ENCODE measurements at regions not wholly inside any gene's neighbourhood (a gene's known extent, or its start where the extent isn't known, plus 50 kb on each side); places are given as distances from the start of the nearest gene placed in this dataset.

DNA sequence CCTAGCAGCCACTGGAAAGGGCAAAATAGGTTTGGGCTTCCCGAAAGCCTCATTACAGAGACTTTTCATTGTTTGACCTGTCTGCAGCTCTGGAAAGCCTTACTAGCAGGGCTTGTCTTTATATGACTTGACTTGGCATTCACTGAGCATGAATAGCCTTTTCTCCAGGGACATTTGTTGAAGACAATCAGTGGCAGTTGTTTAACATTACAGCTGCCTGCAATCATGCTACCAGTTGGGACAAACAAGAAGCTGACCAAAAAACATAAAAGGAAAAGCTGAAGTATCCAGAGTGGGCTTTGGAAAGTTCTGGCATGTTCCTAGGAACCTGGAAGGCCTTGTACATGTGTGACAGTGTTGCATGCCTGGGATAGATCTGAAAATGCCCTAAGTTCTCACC is 121.4 kb downstream of the KCNF1 start:
- DNase-seq (ENCODE audit: low spot score) = no peak
- TF ChIP-seq, protein P1, sequence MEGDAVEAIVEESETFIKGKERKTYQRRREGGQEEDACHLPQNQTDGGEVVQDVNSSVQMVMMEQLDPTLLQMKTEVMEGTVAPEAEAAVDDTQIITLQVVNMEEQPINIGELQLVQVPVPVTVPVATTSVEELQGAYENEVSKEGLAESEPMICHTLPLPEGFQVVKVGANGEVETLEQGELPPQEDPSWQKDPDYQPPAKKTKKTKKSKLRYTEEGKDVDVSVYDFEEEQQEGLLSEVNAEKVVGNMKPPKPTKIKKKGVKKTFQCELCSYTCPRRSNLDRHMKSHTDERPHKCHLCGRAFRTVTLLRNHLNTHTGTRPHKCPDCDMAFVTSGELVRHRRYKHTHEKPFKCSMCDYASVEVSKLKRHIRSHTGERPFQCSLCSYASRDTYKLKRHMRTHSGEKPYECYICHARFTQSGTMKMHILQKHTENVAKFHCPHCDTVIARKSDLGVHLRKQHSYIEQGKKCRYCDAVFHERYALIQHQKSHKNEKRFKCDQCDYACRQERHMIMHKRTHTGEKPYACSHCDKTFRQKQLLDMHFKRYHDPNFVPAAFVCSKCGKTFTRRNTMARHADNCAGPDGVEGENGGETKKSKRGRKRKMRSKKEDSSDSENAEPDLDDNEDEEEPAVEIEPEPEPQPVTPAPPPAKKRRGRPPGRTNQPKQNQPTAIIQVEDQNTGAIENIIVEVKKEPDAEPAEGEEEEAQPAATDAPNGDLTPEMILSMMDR (IDR thresholded peaks at IDR 0.05) = no peak
- no peak overlapping the region for H3K27ac ChIP-seq

DNA sequence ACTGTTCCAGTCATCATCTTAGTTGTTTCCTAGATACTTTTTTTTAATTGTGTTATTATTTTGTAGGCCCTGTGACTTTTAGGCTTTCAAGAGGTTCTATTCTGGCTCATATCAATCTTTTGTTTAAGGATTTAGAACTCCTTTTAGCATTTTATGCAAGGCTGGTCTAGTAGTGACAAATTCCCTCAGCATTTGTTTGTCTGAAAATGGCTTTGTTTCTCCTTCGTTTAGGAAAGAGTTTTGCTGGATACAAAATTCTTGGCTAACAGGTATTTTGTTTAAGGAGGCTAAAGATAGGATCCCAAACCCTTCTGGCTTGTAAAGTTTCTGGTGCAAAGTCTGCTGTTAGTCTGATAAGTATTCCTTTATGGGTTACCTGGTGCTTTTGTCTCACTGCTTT is 116.6 kb upstream of the SLC66A3 start:
- H3K4me3 ChIP-seq = no peak overlapping the region

More for the DNA sequence above, 121.4 kb downstream of the KCNF1 start:
- H3K4me3 ChIP-seq = no peak overlapping the region

DNA sequence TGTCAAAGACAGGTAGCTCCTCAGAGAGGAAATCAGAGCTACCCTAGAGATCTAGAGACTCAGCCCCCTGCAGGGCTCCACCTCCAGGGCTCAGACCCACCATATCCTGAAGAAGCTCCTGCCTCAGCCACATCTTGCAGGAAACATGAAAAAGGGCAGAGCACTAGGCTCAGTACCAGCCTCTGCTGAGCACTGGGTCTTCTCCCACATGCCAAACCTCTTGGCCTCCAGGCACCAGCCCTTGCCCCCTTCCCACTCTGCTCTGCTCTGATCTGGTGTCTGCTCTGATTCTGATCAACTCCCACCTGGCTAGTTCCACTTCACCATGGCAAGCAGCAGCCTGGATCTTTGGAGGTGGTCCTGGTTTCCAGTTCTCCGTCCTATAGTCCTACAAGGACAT is 114.3 kb upstream of the SLC66A3 start:
- TF ChIP-seq, protein P1 (IDR thresholded peaks at IDR 0.05) = no peak
- no peak for DNase-seq (ENCODE audit: low spot score)
- Histone ChIP-seq H3K27ac (no peak overlapping the region), H3K4me3 (no peak overlapping the region)

More for the DNA sequence above, 116.6 kb upstream of the SLC66A3 start:
- DNase-seq (ENCODE audit: low spot score) = no peak
- no peak overlapping the region for H3K27ac ChIP-seq
- TF ChIP-seq, protein P1 (IDR thresholded peaks at IDR 0.05) = no peak

DNA sequence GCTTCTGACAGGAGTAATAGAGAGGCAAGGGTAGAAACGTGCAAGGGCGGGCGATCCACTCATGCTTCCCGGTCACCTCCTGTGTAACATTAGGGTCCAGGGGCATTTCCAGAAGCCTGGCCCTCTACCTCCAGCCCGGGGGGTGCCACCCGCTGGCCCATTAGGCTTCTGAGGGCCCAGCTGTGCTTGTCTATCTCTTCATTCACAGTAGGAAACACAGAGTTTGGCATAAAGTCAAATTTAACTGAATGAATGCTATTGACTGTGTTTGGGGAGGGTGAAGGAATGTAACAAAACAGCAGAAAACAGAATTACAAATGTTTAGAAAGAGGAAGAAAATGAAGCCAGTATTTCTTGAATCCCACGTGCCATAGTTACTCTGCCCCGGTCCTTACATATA is 112.4 kb upstream of the SLC66A3 start:
- TF ChIP-seq, protein P1 (IDR thresholded peaks at IDR 0.05) = no peak
- Histone ChIP-seq H3K27ac (no peak overlapping the region), H3K4me3 (no peak overlapping the region)
- no peak for DNase-seq (ENCODE audit: low spot score)

DNA sequence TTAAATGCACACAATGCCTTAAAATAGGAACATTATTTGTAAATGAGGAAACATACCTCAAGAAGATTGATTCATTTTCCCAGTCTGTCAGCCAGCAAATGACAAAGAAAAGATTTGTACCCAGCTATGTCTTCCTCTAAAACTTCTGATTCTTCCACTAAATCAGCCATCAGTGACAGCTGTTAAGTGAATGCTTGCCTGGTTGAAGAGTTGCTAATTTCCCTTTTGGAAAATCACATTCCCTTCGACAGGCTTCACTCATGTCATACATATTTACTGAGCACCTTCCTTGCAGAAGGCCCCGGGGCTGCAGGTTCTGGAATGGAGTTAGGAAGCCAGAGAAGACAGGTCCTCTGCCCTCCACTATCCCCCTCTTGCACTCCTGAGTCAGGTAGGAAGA is 112.0 kb upstream of the SLC66A3 start:
- Histone ChIP-seq H3K4me3 (no peak overlapping the region), H3K27ac (no peak overlapping the region)
- TF ChIP-seq, protein P1 (IDR thresholded peaks at IDR 0.05) = no peak
- DNase-seq (ENCODE audit: low spot score) = no peak

DNA sequence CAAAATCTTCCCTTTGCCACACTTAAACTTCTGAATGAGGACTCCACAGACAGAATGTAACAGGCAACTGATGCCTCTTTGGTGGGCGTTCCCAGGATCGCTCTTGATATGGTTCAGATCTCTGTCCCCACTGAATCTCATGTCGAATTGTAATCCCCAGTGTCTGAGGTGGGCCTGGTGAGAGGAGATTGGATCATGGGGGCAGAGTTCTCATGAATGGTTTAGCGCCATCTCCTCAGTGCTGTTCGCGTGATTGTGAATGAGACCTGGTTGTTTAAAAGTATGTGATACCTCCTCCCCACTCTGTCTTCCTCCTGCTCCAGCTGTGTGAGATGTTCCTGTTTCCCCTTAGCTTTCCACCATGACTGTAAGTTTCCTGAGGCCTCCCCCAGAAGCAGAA is 111.1 kb upstream of the SLC66A3 start:
- Histone ChIP-seq H3K4me3 (no peak overlapping the region), H3K27ac (no peak overlapping the region)
- no peak for DNase-seq (ENCODE audit: low spot score)
- TF ChIP-seq, protein P1 (IDR thresholded peaks at IDR 0.05) = no peak

DNA sequence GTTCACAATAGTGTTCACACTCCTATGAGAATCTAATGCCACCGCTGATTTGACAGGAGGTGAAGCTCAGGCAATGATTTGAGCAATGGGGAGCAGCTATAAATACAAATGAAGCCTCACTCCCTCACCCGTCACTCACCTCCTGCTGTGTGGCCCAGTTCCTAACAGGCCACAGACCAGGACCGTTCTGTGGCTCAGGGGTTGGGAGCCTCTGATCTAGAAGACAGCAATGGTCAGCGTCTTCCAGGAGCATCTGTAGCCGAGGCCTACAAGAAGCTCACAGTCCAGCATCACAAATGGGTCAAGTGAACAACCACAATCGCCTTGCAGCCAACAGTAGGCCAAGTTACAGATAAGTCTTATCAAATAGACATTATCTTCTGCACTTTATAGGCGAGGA is 110.0 kb upstream of the SLC66A3 start:
- no peak overlapping the region for H3K27ac ChIP-seq
- TF ChIP-seq, protein P1 (IDR thresholded peaks at IDR 0.05) = no peak
- DNase-seq (ENCODE audit: low spot score) = no peak
- no peak overlapping the region for H3K4me3 ChIP-seq
